OCI-LY1 (cell line): ENCODE measurements at regions not wholly inside any gene's neighbourhood (a gene's known extent, or its start where the extent isn't known, plus 50 kb on each side); places are given as distances from the start of the nearest gene placed in this dataset.

Source experiments
- CTCF ChIP-seq: fragments of 200-600 bp; sonication (generic), shearing (Covaris generic); IDR thresholded peaks from 2 replicates; pipeline ENCODE4 v1.5.1; 2017; ENCODE audit warnings: mild to moderate bottlenecking, antibody characterized with exemption, low read length, moderate library complexity, mixed read lengths
- EZH2 ChIP-seq: fragments of 200-600 bp; sonication (generic), shearing (Covaris generic); IDR thresholded peaks from 2 replicates; pipeline ENCODE4 v1.8.0; 2017; ENCODE audit warnings: borderline replicate concordance, mixed run types, mild to moderate bottlenecking, antibody characterized with exemption, low read length, moderate library complexity, mixed read lengths

- TF ChIP-seq CTCF (no peak), EZH2 (no peak)
Observed at GRCh38 chr21:28776251-28776650, 216.4 kb downstream of the LTN1 start.
